Loucy (cell line): ENCODE measurements at regions not wholly inside any gene's neighbourhood (a gene's known extent, or its start where the extent isn't known, plus 50 kb on each side); places are given as distances from the start of the nearest gene placed in this dataset.

ENCODE experiments used
- H2AFZ ChIP-seq: fragments of 200-600 bp; sonication (generic); 2 replicates; pipeline ENCODE4 v1.6.0; 2016; ENCODE audit warnings: antibody characterized with exemption, mild to moderate bottlenecking, low read length, moderate library complexity
- H3F3A ChIP-seq: fragments of 200-600 bp; 2 replicates; pipeline ENCODE4 v1.6.0; 2016; ENCODE audit warnings: antibody characterized with exemption, low read depth, mild to moderate bottlenecking
- H3K27me3 ChIP-seq: fragments of 200-600 bp; sonication (generic); 2 replicates; pipeline ENCODE4 v1.6.1; 2014; ENCODE audit warnings: low read length, mild to moderate bottlenecking; ENCODE audit not compliant: insufficient read depth, poor library complexity, severe bottlenecking
- H3K36me3 ChIP-seq: fragments of 200-600 bp; sonication (generic); 2 replicates; pipeline ENCODE4 v1.6.1; 2016; ENCODE audit warnings: low read length; ENCODE audit not compliant: insufficient read depth
- H3K4me1 ChIP-seq: fragments of 200-600 bp; sonication (generic); 2 replicates; pipeline ENCODE4 v1.5.1; 2014; ENCODE audit warnings: low read length, mild to moderate bottlenecking; ENCODE audit not compliant: insufficient read depth, poor library complexity, severe bottlenecking
- H3K4me2 ChIP-seq: fragments of 200-600 bp; sonication (generic); 2 replicates; pipeline ENCODE4 v1.6.0; 2014; ENCODE audit warnings: antibody characterized with exemption, low read length, low read depth, mild to moderate bottlenecking; ENCODE audit not compliant: poor library complexity, severe bottlenecking
- H3K4me3 ChIP-seq: fragments of 200-600 bp; sonication (generic); 2 replicates; pipeline ENCODE4 v1.5.1; 2014; ENCODE audit warnings: low read length, mild to moderate bottlenecking, mixed read lengths; ENCODE audit not compliant: poor library complexity, severe bottlenecking
- H3K79me2 ChIP-seq: fragments of 200-600 bp; sonication (generic); 2 replicates; pipeline ENCODE4 v1.6.1; 2014; ENCODE audit warnings: low read length; ENCODE audit not compliant: insufficient read depth
- H3K9ac ChIP-seq: fragments of 200-600 bp; sonication (generic); 2 replicates; pipeline ENCODE4 v1.6.0; 2014; ENCODE audit warnings: mild to moderate bottlenecking, low read depth, low read length, moderate library complexity; ENCODE audit not compliant: poor library complexity, severe bottlenecking
- H3K9me2 ChIP-seq: fragments of 200-600 bp; sonication (generic); replicated peaks from 2 replicates; pipeline ENCODE4 v1.6.1; 2016; ENCODE audit warnings: low read depth, low read length, mixed read lengths
- H3K9me3 ChIP-seq: fragments of 200-600 bp; sonication (generic); 2 replicates; pipeline ENCODE4 v1.6.1; 2014; ENCODE audit warnings: mild to moderate bottlenecking, antibody characterized with exemption, low read length, low read depth; ENCODE audit not compliant: insufficient read depth
- H4K20me1 ChIP-seq: fragments of 200-600 bp; sonication (generic); 2 replicates; pipeline ENCODE4 v1.6.0; 2014; ENCODE audit warnings: antibody characterized with exemption, low read length, mild to moderate bottlenecking; ENCODE audit not compliant: insufficient read depth, poor library complexity, severe bottlenecking
- CTCF ChIP-seq: fragments of 200-600 bp; sonication (generic); conservative IDR thresholded peaks from 2 replicates; pipeline ENCODE4 v1.5.1; 2014; ENCODE audit warnings: mild to moderate bottlenecking, antibody characterized with exemption, low read length
- EZH2phosphoT487 ChIP-seq: fragments of 200-600 bp; IDR thresholded peaks from 2 replicates; pipeline ENCODE4 v1.6.1; 2018; ENCODE audit warnings: antibody characterized with exemption, mild to moderate bottlenecking, moderate library complexity, borderline replicate concordance

GRCh38 chr21:39005502-39005787 is 177.8 kb downstream of the PSMG1 start:
- H3K9me3 ChIP-seq = no peaks in the 10 kb centered on the region
- H3K4me2 ChIP-seq = peak overlapping the region; percentile 72
- peak overlapping the region; percentile 48 for H3K4me3 ChIP-seq
- H3F3A ChIP-seq = peaks cover 6% of the 10 kb centered on the region; the same call in 1 of the 2 replicates
- no peaks in the 10 kb centered on the region for H3K9me2 ChIP-seq
- TF ChIP-seq CTCF (no peak), EZH2phosphoT487 (no peak)
- no peaks in the 10 kb centered on the region for H4K20me1 ChIP-seq
- H3K36me3 ChIP-seq = no peaks in the 10 kb centered on the region
- peaks cover 45% of the 10 kb centered on the region for H3K4me1 ChIP-seq
- H3K27me3 ChIP-seq = no peaks in the 10 kb centered on the region
- H2AFZ ChIP-seq = no peak overlapping the region
- peak overlapping the region; percentile 70 for H3K9ac ChIP-seq
- no peaks in the 10 kb centered on the region for H3K79me2 ChIP-seq

- H3K4me2 ChIP-seq = peak overlapping the region; percentile 72
- peaks cover 50% of the 10 kb centered on the region for H3K4me1 ChIP-seq
- peak overlapping the region; percentile 48 for H3K4me3 ChIP-seq
These were observed 178.4 kb downstream of the PSMG1 start for GRCh38 chr21:39004634-39005501.

GRCh38 chr21:39003982-39004633 is 179.1 kb downstream of the PSMG1 start:
- Histone ChIP-seq H3K9me2 (no peaks in the 10 kb centered on the region), H2AFZ (no peak overlapping the region), H3K9ac (peak overlapping the region; percentile 59), H3F3A (peaks cover 6% of the 10 kb centered on the region; the same call in 1 of the 2 replicates), H4K20me1 (no peaks in the 10 kb centered on the region), H3K36me3 (no peaks in the 10 kb centered on the region), H3K4me3 (peak overlapping the region; percentile 47), H3K79me2 (no peaks in the 10 kb centered on the region), H3K9me3 (no peaks in the 10 kb centered on the region), H3K4me2 (peak overlapping the region; percentile 70), H3K27me3 (no peaks in the 10 kb centered on the region), H3K4me1 (peaks cover 56% of the 10 kb centered on the region)
- TF ChIP-seq CTCF (no peak), EZH2phosphoT487 (no peak)

More at GRCh38 chr21:39004634-39005501, 178.4 kb downstream of the PSMG1 start:
- no peaks in the 10 kb centered on the region for H3K36me3 ChIP-seq
- H3K27me3 ChIP-seq = no peaks in the 10 kb centered on the region
- peak overlapping the region; percentile 70 for H3K9ac ChIP-seq
- H3K9me3 ChIP-seq = no peaks in the 10 kb centered on the region
- H2AFZ ChIP-seq = peak overlapping the region; percentile 69; the same call in 1 of the 2 replicates
- H4K20me1 ChIP-seq = no peaks in the 10 kb centered on the region
- H3K79me2 ChIP-seq = no peaks in the 10 kb centered on the region
- peaks cover 6% of the 10 kb centered on the region; the same call in 1 of the 2 replicates for H3F3A ChIP-seq
- no peak for TF ChIP-seq CTCF
- TF ChIP-seq EZH2phosphoT487 = no peak
- H3K9me2 ChIP-seq = no peaks in the 10 kb centered on the region
